Smooth muscle cell (in vitro differentiated cells): ENCODE measurements at regions not wholly inside any gene's neighbourhood (a gene's known extent, or its start where the extent isn't known, plus 50 kb on each side); places are given as distances from the start of the nearest gene placed in this dataset.

Source experiments
- DNase-seq: peaks from one replicate; lab custom pipeline; 2025; ENCODE audit not compliant: unreplicated experiment; lab: John Stamatoyannopoulos, UW
- H2AFZ ChIP-seq: fragments of 200-600 bp; sonication (generic); 2 replicates; pipeline ENCODE4 v1.6.0; 2016; ENCODE audit warnings: antibody characterized with exemption, low read depth, mild to moderate bottlenecking
- H3F3A ChIP-seq: fragments of 200-600 bp; sonication (generic); 2 replicates; pipeline ENCODE4 v1.6.0; 2017; ENCODE audit warnings: antibody characterized with exemption, low read depth
- H3K27ac ChIP-seq: fragments of 200-600 bp; sonication (generic); 2 replicates; pipeline ENCODE4 v1.5.1; 2016; ENCODE audit warnings: low read depth, mild to moderate bottlenecking
- H3K27me3 ChIP-seq: fragments of 200-600 bp; sonication (generic); 2 replicates; pipeline ENCODE4 v1.6.1; 2016; ENCODE audit warnings: low read depth, mild to moderate bottlenecking
- H3K36me3 ChIP-seq: fragments of 200-600 bp; sonication (generic); 2 replicates; pipeline ENCODE4 v1.5.1; 2016; ENCODE audit warnings: low read depth
- H3K4me1 ChIP-seq: fragments of 200-600 bp; sonication (generic); 2 replicates; pipeline ENCODE4 v1.5.1; 2016; ENCODE audit warnings: low read depth
- H3K4me2 ChIP-seq: fragments of 200-600 bp; sonication (generic); 2 replicates; pipeline ENCODE4 v1.6.0; 2016; ENCODE audit warnings: mild to moderate bottlenecking
- H3K4me3 ChIP-seq: fragments of 200-600 bp; sonication (generic); 2 replicates; pipeline ENCODE4 v1.5.1; 2016; ENCODE audit warnings: mild to moderate bottlenecking
- H3K79me2 ChIP-seq: fragments of 200-600 bp; sonication (generic); 2 replicates; pipeline ENCODE4 v1.6.0; 2016; ENCODE audit warnings: low read depth, mild to moderate bottlenecking
- H3K9ac ChIP-seq: fragments of 200-600 bp; sonication (generic); 2 replicates; pipeline ENCODE4 v1.6.0; 2016; ENCODE audit warnings: low read depth
- H3K9me3 ChIP-seq: fragments of 200-600 bp; sonication (generic); replicated peaks from 2 replicates; pipeline ENCODE4 v1.5.1; 2016; ENCODE audit warnings: low read depth
- H4K20me1 ChIP-seq: fragments of 200-600 bp; sonication (generic); 2 replicates; pipeline ENCODE4 v1.6.0; 2016; ENCODE audit warnings: low read depth
- WGBS: methylation state at CpG from one replicate; pipeline ENCODE4 v1.1.7; 2016; ENCODE audit warnings: low lambda C conversion rate; 5-methylcytosine and 5-hydroxymethylcytosine counted together
- TF ChIP-seq, protein P1 (sequence below): fragments of 200-600 bp; sonication (generic); IDR thresholded peaks from 2 replicates; pipeline ENCODE4 v1.5.1; 2017; ENCODE audit warnings: borderline replicate concordance, mild to moderate bottlenecking, antibody characterized with exemption; ENCODE audit not compliant: insufficient read depth, poor library complexity, severe bottlenecking

DNA sequence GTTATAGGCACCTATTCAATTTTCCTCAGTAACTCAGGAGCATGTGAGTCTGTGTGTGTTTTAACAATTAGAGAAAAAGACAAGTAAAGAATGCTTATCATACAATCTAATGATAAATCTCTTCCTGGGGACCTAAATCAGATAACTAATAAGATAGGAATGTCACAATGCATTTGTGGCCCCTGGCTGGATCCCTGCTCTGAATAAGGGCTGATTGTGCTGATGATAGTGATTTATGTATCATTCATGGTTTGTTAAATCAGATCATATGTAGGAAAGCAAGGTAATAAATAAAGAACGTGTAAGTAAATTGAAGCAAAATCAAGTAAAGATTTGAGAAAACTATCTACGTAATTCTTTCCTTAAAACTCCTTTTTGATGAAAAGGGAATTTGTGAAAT lies 145.9 kb downstream of the C7orf25 start:
- Histone ChIP-seq H3K79me2 (no peaks in the 10 kb centered on the region), H3K9ac (no peak overlapping the region), H3K9me3 (no peaks in the 10 kb centered on the region), H3F3A (no peaks in the 10 kb centered on the region), H3K4me2 (no peak overlapping the region), H3K36me3 (no peaks in the 10 kb centered on the region), H2AFZ (no peak overlapping the region), H3K27ac (no peak overlapping the region), H3K27me3 (no peaks in the 10 kb centered on the region), H4K20me1 (no peaks in the 10 kb centered on the region), H3K4me3 (no peak overlapping the region), H3K4me1 (no peaks in the 10 kb centered on the region)
- TF ChIP-seq, protein P1, sequence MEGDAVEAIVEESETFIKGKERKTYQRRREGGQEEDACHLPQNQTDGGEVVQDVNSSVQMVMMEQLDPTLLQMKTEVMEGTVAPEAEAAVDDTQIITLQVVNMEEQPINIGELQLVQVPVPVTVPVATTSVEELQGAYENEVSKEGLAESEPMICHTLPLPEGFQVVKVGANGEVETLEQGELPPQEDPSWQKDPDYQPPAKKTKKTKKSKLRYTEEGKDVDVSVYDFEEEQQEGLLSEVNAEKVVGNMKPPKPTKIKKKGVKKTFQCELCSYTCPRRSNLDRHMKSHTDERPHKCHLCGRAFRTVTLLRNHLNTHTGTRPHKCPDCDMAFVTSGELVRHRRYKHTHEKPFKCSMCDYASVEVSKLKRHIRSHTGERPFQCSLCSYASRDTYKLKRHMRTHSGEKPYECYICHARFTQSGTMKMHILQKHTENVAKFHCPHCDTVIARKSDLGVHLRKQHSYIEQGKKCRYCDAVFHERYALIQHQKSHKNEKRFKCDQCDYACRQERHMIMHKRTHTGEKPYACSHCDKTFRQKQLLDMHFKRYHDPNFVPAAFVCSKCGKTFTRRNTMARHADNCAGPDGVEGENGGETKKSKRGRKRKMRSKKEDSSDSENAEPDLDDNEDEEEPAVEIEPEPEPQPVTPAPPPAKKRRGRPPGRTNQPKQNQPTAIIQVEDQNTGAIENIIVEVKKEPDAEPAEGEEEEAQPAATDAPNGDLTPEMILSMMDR, result no peak
- WGBS, result 90% methylated on average over 2 of the region's 2 CpGs
- DNase-seq, result no peak

DNA sequence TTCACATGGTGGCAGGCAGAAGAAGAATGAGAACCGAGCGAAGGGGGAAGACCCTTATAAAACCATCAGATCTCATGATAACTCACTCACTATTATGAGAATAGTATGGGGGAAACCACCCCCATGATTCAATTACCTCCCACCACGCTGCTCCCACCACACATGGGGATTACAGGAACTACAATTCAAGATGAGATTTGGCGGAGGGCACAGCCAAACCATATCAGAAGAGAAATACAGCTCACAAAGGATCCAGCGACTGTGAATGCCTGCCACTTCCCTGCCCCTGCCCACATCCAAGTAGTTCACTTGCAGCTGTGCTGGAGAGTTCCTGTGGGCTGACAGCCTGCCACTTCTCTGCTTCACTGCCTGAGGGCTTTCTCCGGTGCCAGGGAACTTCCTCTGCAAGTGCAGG lies 148.7 kb downstream of the C7orf25 start:
- Histone ChIP-seq H2AFZ (no peak overlapping the region), H3K4me3 (no peak overlapping the region), H3K27me3 (no peaks in the 10 kb centered on the region), H3K4me1 (no peaks in the 10 kb centered on the region), H3K79me2 (no peaks in the 10 kb centered on the region), H3K36me3 (no peaks in the 10 kb centered on the region), H3K27ac (no peak overlapping the region), H4K20me1 (no peaks in the 10 kb centered on the region), H3K4me2 (no peak overlapping the region), H3K9ac (no peak overlapping the region), H3K9me3 (no peaks in the 10 kb centered on the region), H3F3A (no peaks in the 10 kb centered on the region)
- 94% methylated on average over 6 of the region's 6 CpGs for WGBS
- DNase-seq, result no peak
- TF ChIP-seq, protein P1, result no peak

DNA sequence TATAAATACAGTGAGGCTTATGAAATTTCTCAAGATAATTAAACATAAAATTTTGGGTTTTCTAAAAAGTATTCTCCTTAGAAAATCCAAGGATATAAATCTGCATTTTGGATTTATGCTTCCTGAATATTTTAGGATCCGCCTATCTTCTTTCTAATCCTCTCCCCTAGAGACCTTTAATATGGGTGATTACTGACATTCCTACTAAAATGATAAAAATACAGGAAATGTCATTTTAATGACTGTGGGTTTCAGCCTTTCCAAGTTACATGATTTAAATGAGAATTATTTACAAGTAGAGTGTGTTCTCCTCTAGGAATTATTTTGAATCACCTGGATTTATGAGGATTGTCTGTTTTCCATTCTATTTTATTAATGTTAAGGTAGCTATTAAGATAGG lies 150.4 kb downstream of the C7orf25 start:
- Histone ChIP-seq H3K79me2 (no peaks in the 10 kb centered on the region), H3K27ac (no peak overlapping the region), H3K27me3 (no peaks in the 10 kb centered on the region), H2AFZ (no peak overlapping the region), H3K4me2 (no peak overlapping the region), H3K9me3 (no peaks in the 10 kb centered on the region), H3K4me3 (no peak overlapping the region), H3K4me1 (no peaks in the 10 kb centered on the region), H3F3A (no peaks in the 10 kb centered on the region), H3K36me3 (no peaks in the 10 kb centered on the region), H3K9ac (no peak overlapping the region), H4K20me1 (no peaks in the 10 kb centered on the region)
- no peak for DNase-seq
- TF ChIP-seq, protein P1, result no peak
- WGBS, result 86% methylated on average over 1 of the region's 1 CpG

DNA sequence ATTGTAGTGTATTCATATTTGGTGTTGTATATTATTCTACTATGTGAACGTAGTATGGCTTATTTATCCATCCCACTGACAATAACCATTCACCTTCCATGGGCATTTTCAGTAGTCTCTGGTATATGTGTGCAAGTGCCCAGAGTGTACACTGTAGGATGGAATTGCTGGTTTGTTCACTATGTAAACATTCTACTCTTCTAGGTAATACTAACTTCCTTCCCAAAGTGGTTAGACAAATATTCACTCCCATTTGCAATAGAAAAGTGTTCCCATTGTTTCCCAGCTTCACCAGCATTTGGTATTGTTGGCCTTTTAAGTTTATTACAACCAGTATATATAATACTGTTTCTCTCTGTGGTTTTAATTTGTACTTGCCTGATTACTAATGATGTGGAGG lies 153.7 kb downstream of the C7orf25 start:
- Histone ChIP-seq H3K4me3 (no peak overlapping the region), H2AFZ (no peak overlapping the region), H3K4me1 (no peaks in the 10 kb centered on the region)

More for the DNA sequence above, 153.7 kb downstream of the C7orf25 start:
- Histone ChIP-seq H3K4me2 (no peak overlapping the region), H3K36me3 (no peaks in the 10 kb centered on the region), H3K79me2 (no peaks in the 10 kb centered on the region), H3K9ac (no peak overlapping the region), H4K20me1 (no peaks in the 10 kb centered on the region), H3K9me3 (no peaks in the 10 kb centered on the region), H3K27ac (no peak overlapping the region), H3F3A (no peaks in the 10 kb centered on the region), H3K27me3 (no peaks in the 10 kb centered on the region)
- TF ChIP-seq, protein P1, result no peak
- no peak for DNase-seq
- WGBS, result 100% methylated on average over 1 of the region's 1 CpG
